ENCODE measurements at regions not wholly inside any gene's neighbourhood (a gene's known extent, or its start where the extent isn't known, plus 50 kb on each side); places are given as distances from the start of the nearest gene placed in this dataset.

GRCh38 chr10:46227936-46228562 lies 58.7 kb upstream of the ANTXRL start:
- no peaks in the 10 kb centered on the region for H3K79me2 ChIP-seq (ENCODE audit: insufficient read depth, low read length)
- Mint-ChIP-seq H3K36me3 (ENCODE audit: low read depth, unreplicated experiment) (no peaks in the 10 kb centered on the region), H3K27me3 (ENCODE audit: low read depth, unreplicated experiment) (peaks cover 32% of the 10 kb centered on the region), H3K27ac (ENCODE audit: unreplicated experiment) (no peak overlapping the region), H3K9me3 (ENCODE audit: unreplicated experiment) (no peaks in the 10 kb centered on the region), H3K4me3 (ENCODE audit: unreplicated experiment) (no peak overlapping the region), H3K4me1 (ENCODE audit: low read depth, unreplicated experiment) (no peaks in the 10 kb centered on the region)
- no peaks in the 10 kb centered on the region for H3K9me3 ChIP-seq (ENCODE audit: insufficient read depth, low read depth, low read length)
- H3K4me2 ChIP-seq (ENCODE audit: low read length): no peak overlapping the region
- H3K9ac ChIP-seq (ENCODE audit: low read length): no peak overlapping the region
- peaks cover 2% of the 10 kb centered on the region for H3K27me3 ChIP-seq (ENCODE audit: insufficient read depth, low read length)
- no peak for TF ChIP-seq EZH2 (IDR thresholded peaks at IDR 0.05; ENCODE audit: insufficient read depth, low read length)
- TF ChIP-seq CTCF (IDR thresholded peaks at IDR 0.05; ENCODE audit: insufficient read depth, low read depth, low read length): no peak
- no peak for FAIRE-seq
- no peak overlapping the region for H3K27ac ChIP-seq (ENCODE audit: low read depth, low read length)
- no peaks in the 10 kb centered on the region for H4K20me1 ChIP-seq (ENCODE audit: insufficient read depth, low read length)
- no peak for DNase-seq (ENCODE audit: low read depth)
- no peak overlapping the region for H2AFZ ChIP-seq (ENCODE audit: low read depth, low read length)
- H3K4me3 ChIP-seq (ENCODE audit: insufficient read depth, low read depth, low read length): no peak overlapping the region
- H3K4me1 ChIP-seq (ENCODE audit: insufficient read depth, low read length): no peaks in the 10 kb centered on the region
- no peaks in the 10 kb centered on the region for H3K36me3 ChIP-seq (ENCODE audit: insufficient read depth, low read length)

GRCh38 chr10:46228563-46229071 lies 58.2 kb upstream of the ANTXRL start:
- Histone ChIP-seq H3K27me3 (ENCODE audit: insufficient read depth, low read length) (peaks cover 2% of the 10 kb centered on the region), H3K9me3 (ENCODE audit: insufficient read depth, low read depth, low read length) (no peaks in the 10 kb centered on the region), H3K4me2 (ENCODE audit: low read length) (no peak overlapping the region), H3K9ac (ENCODE audit: low read length) (no peak overlapping the region), H3K27ac (ENCODE audit: low read depth, low read length) (no peak overlapping the region), H3K4me1 (ENCODE audit: insufficient read depth, low read length) (no peaks in the 10 kb centered on the region), H3K36me3 (ENCODE audit: insufficient read depth, low read length) (no peaks in the 10 kb centered on the region), H3K79me2 (ENCODE audit: insufficient read depth, low read length) (no peaks in the 10 kb centered on the region), H3K4me3 (ENCODE audit: insufficient read depth, low read depth, low read length) (no peak overlapping the region), H2AFZ (ENCODE audit: low read depth, low read length) (no peak overlapping the region), H4K20me1 (ENCODE audit: insufficient read depth, low read length) (no peaks in the 10 kb centered on the region)
- peaks cover 32% of the 10 kb centered on the region for H3K27me3 Mint-ChIP-seq (ENCODE audit: low read depth, unreplicated experiment)
- H3K4me1 Mint-ChIP-seq (ENCODE audit: low read depth, unreplicated experiment): no peaks in the 10 kb centered on the region
- no peaks in the 10 kb centered on the region for H3K9me3 Mint-ChIP-seq (ENCODE audit: unreplicated experiment)
- H3K27ac Mint-ChIP-seq (ENCODE audit: unreplicated experiment): no peak overlapping the region
- no peaks in the 10 kb centered on the region for H3K36me3 Mint-ChIP-seq (ENCODE audit: low read depth, unreplicated experiment)
- H3K4me3 Mint-ChIP-seq (ENCODE audit: unreplicated experiment): no peak overlapping the region
- no peak for FAIRE-seq
- peak; percentile 42 for DNase-seq (ENCODE audit: low read depth)
- TF ChIP-seq EZH2 (IDR thresholded peaks at IDR 0.05; ENCODE audit: insufficient read depth, low read length) (no peak), CTCF (IDR thresholded peaks at IDR 0.05; ENCODE audit: insufficient read depth, low read depth, low read length) (peak; percentile 82)

GRCh38 chr10:46229144-46229563 lies 57.6 kb upstream of the ANTXRL start:
- H3K4me3 ChIP-seq (ENCODE audit: insufficient read depth, low read depth, low read length): no peak overlapping the region
- DNase-seq (ENCODE audit: low read depth) (no peak), FAIRE-seq (no peak)

More at GRCh38 chr10:46229144-46229563, 57.6 kb upstream of the ANTXRL start:
- Mint-ChIP-seq H3K4me3 (ENCODE audit: unreplicated experiment) (no peak overlapping the region), H3K27ac (ENCODE audit: unreplicated experiment) (no peak overlapping the region), H3K4me1 (ENCODE audit: low read depth, unreplicated experiment) (no peaks in the 10 kb centered on the region), H3K36me3 (ENCODE audit: low read depth, unreplicated experiment) (no peaks in the 10 kb centered on the region), H3K9me3 (ENCODE audit: unreplicated experiment) (no peaks in the 10 kb centered on the region), H3K27me3 (ENCODE audit: low read depth, unreplicated experiment) (peaks cover 32% of the 10 kb centered on the region)
- H2AFZ ChIP-seq (ENCODE audit: low read depth, low read length): no peak overlapping the region
- H3K4me2 ChIP-seq (ENCODE audit: low read length): no peak overlapping the region
- H4K20me1 ChIP-seq (ENCODE audit: insufficient read depth, low read length): no peaks in the 10 kb centered on the region
- H3K9ac ChIP-seq (ENCODE audit: low read length): no peak overlapping the region
- no peak overlapping the region for H3K27ac ChIP-seq (ENCODE audit: low read depth, low read length)
- peaks cover 2% of the 10 kb centered on the region for H3K27me3 ChIP-seq (ENCODE audit: insufficient read depth, low read length)
- H3K36me3 ChIP-seq (ENCODE audit: insufficient read depth, low read length): no peaks in the 10 kb centered on the region
- H3K9me3 ChIP-seq (ENCODE audit: insufficient read depth, low read depth, low read length): no peaks in the 10 kb centered on the region
- H3K79me2 ChIP-seq (ENCODE audit: insufficient read depth, low read length): no peaks in the 10 kb centered on the region
- TF ChIP-seq CTCF (IDR thresholded peaks at IDR 0.05; ENCODE audit: insufficient read depth, low read depth, low read length) (peak; percentile 62), EZH2 (IDR thresholded peaks at IDR 0.05; ENCODE audit: insufficient read depth, low read length) (no peak)
- no peaks in the 10 kb centered on the region for H3K4me1 ChIP-seq (ENCODE audit: insufficient read depth, low read length)
